ENCODE measurements at regions not wholly inside any gene's neighbourhood (a gene's known extent, or its start where the extent isn't known, plus 50 kb on each side); places are given as distances from the start of the nearest gene placed in this dataset.

GRCh38 chr9:27861887-27862286, 288.6 kb upstream of the C9orf72 start:
- no peak for TF ChIP-seq ZNF57 (CRISPR knock-in tag; IDR thresholded peaks at IDR 0.05)
- TF ChIP-seq REST (IDR thresholded peaks at IDR 0.05; ENCODE audit: borderline replicate concordance): no peak
- TF ChIP-seq REST (CRISPR knock-in tag; IDR thresholded peaks at IDR 0.05; ENCODE audit: low read depth): no peak
- TF ChIP-seq ZNF589 (CRISPR knock-in tag; IDR thresholded peaks at IDR 0.05; ENCODE audit: low read depth): no peak
- TF ChIP-seq RREB1 (CRISPR knock-in tag; IDR thresholded peaks at IDR 0.05): no peak
- FAIRE-seq: no peak
- 0% methylated on average over 3 of the region's 3 CpGs for WGBS (ENCODE audit: insufficient coverage, low coverage, missing lambda C conversion rate)

More at GRCh38 chr9:27861887-27862286, 288.6 kb upstream of the C9orf72 start:
- H3K9ac ChIP-seq (ENCODE audit: insufficient read depth in 1 of 2, low read depth in 2 of 2, low read length in 2 of 2): no peak overlapping the region
- no TSS peak for BruUV-seq (replicated peaks)
- no peak overlapping the region for H2AFZ ChIP-seq (ENCODE audit: low read depth, low read length)
- no peak overlapping the region for H3K27ac ChIP-seq (ENCODE audit: extremely low read depth, low read depth, low read length)
- no peak for DNase-seq (ENCODE audit: extremely low read depth in 1 of 4, low spot score in 3 of 4)
- ATAC-seq: no peak
- CTCF ChIA-PET (ENCODE audit: low intra/inter-chr PET ratio): no interaction called here
- H3K9me1 ChIP-seq (ENCODE audit: control insufficient read depth, insufficient read depth, low read length): no peaks in the 10 kb centered on the region
- H3K4me1 ChIP-seq (replicated peaks in 1 of 2; ENCODE audit: control insufficient read depth in 2 of 2, insufficient read depth in 2 of 2, low read length in 2 of 2): no peaks in the 10 kb centered on the region
- H3K4me2 ChIP-seq (ENCODE audit: insufficient read depth, low read length): no peak overlapping the region
- H3K9me3 ChIP-seq (replicated peaks; ENCODE audit: control insufficient read depth, insufficient read depth, low read depth, low read length): no peaks in the 10 kb centered on the region
- in situ Hi-C loops (cut with MboI) (no loop called here), intact Hi-C loops (cut with micrococcal nuclease) (no loop called here)
- H4K20me1 ChIP-seq (replicated peaks; ENCODE audit: control insufficient read depth, insufficient read depth, low read length): no peaks in the 10 kb centered on the region
- no peaks in the 10 kb centered on the region for H3K79me2 ChIP-seq (ENCODE audit: control insufficient read depth, insufficient read depth, low read length)
- POLR2A ChIA-PET: no interaction called here
- no peaks in the 10 kb centered on the region for H3K27me3 ChIP-seq (ENCODE audit: control insufficient read depth in 2 of 2, insufficient read depth in 2 of 2, low read length in 2 of 2)
- H3K36me3 ChIP-seq (ENCODE audit: control insufficient read depth, insufficient read depth, low read length): no peaks in the 10 kb centered on the region
- no peak overlapping the region for H3K4me3 ChIP-seq

All from K562 (cell line).